Glutamatergic neuron (in vitro differentiated cells): ENCODE measurements at regions not wholly inside any gene's neighbourhood (a gene's known extent, or its start where the extent isn't known, plus 50 kb on each side); places are given as distances from the start of the nearest gene placed in this dataset.

Source experiments
- DNase-seq: peaks from one replicate; pipeline ENCODE4 v3.0.0; 2022
- H3K27ac Mint-ChIP-seq: one replicate; pipeline ENCODE4 v1.8.0; 2020; ENCODE audit warnings: mild to moderate bottlenecking, mixed read lengths, inconsistent platforms; ENCODE audit not compliant: unreplicated experiment
- H3K27me3 Mint-ChIP-seq: one replicate; pipeline ENCODE4 v1.8.0; 2020; ENCODE audit warnings: mild to moderate bottlenecking, moderate library complexity, mixed read lengths, inconsistent platforms; ENCODE audit not compliant: unreplicated experiment
- H3K36me3 Mint-ChIP-seq: one replicate; pipeline ENCODE4 v1.8.0; 2020; ENCODE audit warnings: mild to moderate bottlenecking, mixed read lengths, inconsistent platforms; ENCODE audit not compliant: unreplicated experiment
- H3K4me1 Mint-ChIP-seq: one replicate; pipeline ENCODE4 v1.8.0; 2020; ENCODE audit warnings: mild to moderate bottlenecking, low read depth, mixed read lengths, inconsistent platforms; ENCODE audit not compliant: unreplicated experiment
- H3K4me3 Mint-ChIP-seq: one replicate; pipeline ENCODE4 v1.8.0; 2020; ENCODE audit warnings: mild to moderate bottlenecking, mixed read lengths, inconsistent platforms; ENCODE audit not compliant: unreplicated experiment
- H3K9me3 Mint-ChIP-seq: one replicate; pipeline ENCODE4 v1.8.0; 2020; ENCODE audit warnings: mild to moderate bottlenecking, moderate library complexity, mixed read lengths, inconsistent platforms; ENCODE audit not compliant: unreplicated experiment
- CTCF ChIP-seq: fragments of 200-600 bp; sonication (generic); IDR thresholded peaks from one replicate; pipeline ENCODE4 v1.5.0; 2021; ENCODE audit not compliant: partially characterized antibody, unreplicated experiment

- TF ChIP-seq CTCF: no peak
- H3K4me1 Mint-ChIP-seq: no peaks in the 10 kb centered on the region
- H3K27ac Mint-ChIP-seq: no peak overlapping the region
Observed at GRCh38 chr12:67909681-67910080, 79.6 kb upstream of the IFNG-AS1 start.

GRCh38 chr12:67910360-67911274, 78.6 kb upstream of the IFNG-AS1 start:
- no peaks in the 10 kb centered on the region for H3K4me1 Mint-ChIP-seq
- no peaks in the 10 kb centered on the region for H3K36me3 Mint-ChIP-seq
- DNase-seq: no peak
- H3K27me3 Mint-ChIP-seq: peaks cover 1% of the 10 kb centered on the region
- H3K4me3 Mint-ChIP-seq: no peak overlapping the region
- no peak for TF ChIP-seq CTCF
- no peaks in the 10 kb centered on the region for H3K9me3 Mint-ChIP-seq
- no peak overlapping the region for H3K27ac Mint-ChIP-seq

More at GRCh38 chr12:67909681-67910080, 79.6 kb upstream of the IFNG-AS1 start:
- H3K36me3 Mint-ChIP-seq: no peaks in the 10 kb centered on the region
- H3K27me3 Mint-ChIP-seq: peaks cover 1% of the 10 kb centered on the region
- no peak for DNase-seq
- H3K4me3 Mint-ChIP-seq: no peak overlapping the region
- H3K9me3 Mint-ChIP-seq: no peaks in the 10 kb centered on the region

DNA sequence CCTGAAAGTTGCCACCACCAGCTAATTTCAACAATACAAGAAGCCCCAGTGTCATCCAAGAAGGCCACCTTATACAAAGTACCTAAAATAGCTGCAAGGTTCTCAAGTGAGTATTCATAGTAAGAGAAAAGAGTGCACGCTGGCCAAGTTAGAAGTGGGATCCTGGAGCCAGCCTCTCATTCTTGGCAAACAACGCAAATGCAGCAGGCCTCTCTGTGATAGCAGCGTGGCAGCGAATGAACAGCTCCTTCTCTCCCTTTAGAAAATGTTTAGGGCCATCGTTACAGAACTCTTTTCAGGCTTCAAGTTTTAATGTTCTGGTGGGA, 78.0 kb upstream of the IFNG-AS1 start:
- no peaks in the 10 kb centered on the region for H3K9me3 Mint-ChIP-seq
- no peak overlapping the region for H3K4me3 Mint-ChIP-seq
- no peak overlapping the region for H3K27ac Mint-ChIP-seq
- DNase-seq: no peak
- H3K36me3 Mint-ChIP-seq: no peaks in the 10 kb centered on the region
- H3K27me3 Mint-ChIP-seq: peaks cover 1% of the 10 kb centered on the region
- H3K4me1 Mint-ChIP-seq: no peaks in the 10 kb centered on the region
- TF ChIP-seq CTCF: no peak

GRCh38 chr12:67911789-67912188, 77.5 kb upstream of the IFNG-AS1 start:
- Mint-ChIP-seq H3K27ac (no peak overlapping the region), H3K9me3 (no peaks in the 10 kb centered on the region), H3K4me3 (no peak overlapping the region), H3K27me3 (peaks cover 1% of the 10 kb centered on the region), H3K4me1 (no peaks in the 10 kb centered on the region), H3K36me3 (no peaks in the 10 kb centered on the region)
- no peak for TF ChIP-seq CTCF
- DNase-seq: no peak

DNA sequence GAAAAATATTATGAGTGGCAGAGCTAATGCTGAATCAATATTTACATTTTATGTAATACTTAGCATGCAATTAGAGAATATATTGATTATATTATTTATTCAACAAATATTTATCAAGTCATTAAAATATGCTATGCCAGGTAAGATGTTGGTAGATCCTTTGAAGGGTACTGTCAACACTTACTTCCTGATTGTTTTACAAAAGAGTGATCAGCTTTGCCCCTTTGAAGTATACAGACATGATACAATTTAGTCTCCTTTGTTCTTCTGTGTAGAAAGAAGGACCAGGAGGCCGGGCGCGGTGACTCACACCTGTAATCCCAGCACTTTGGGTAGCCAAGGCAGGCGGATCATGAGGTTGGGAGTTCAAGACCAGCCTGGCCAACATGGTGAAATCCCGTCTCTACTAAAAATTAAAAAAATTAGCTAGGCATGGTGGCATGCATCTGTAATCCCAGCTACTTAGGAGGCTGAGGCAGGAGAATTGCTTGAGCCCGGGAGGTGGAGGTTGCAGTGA, 73.9 kb upstream of the IFNG-AS1 start:
- DNase-seq: no peak
- Mint-ChIP-seq H3K9me3 (no peaks in the 10 kb centered on the region), H3K27ac (no peak overlapping the region), H3K4me3 (no peak overlapping the region), H3K27me3 (peaks cover 2% of the 10 kb centered on the region), H3K4me1 (no peaks in the 10 kb centered on the region), H3K36me3 (no peaks in the 10 kb centered on the region)
- no peak for TF ChIP-seq CTCF
